HUES64 (cell line): ENCODE measurements at regions not wholly inside any gene's neighbourhood (a gene's known extent, or its start where the extent isn't known, plus 50 kb on each side); places are given as distances from the start of the nearest gene placed in this dataset.
"Not testable (repeated sequence)": the region's sequence is repeated elsewhere in the genome, so short reads cannot be mapped to it uniquely, and the experiment has no call there.

Experiments
- H3K27ac ChIP-seq: 2 replicates; pipeline ENCODE4 v1.7.0; 2013; ENCODE audit warnings: low read depth, low read length, inconsistent platforms
- H3K27me3 ChIP-seq: 2 replicates; pipeline ENCODE4 v1.6.1; 2013; ENCODE audit warnings: mild to moderate bottlenecking, low read length; ENCODE audit not compliant: insufficient read depth
- H3K36me3 ChIP-seq: 2 replicates; pipeline ENCODE4 v1.6.1; 2013; ENCODE audit warnings: mild to moderate bottlenecking, low read length; ENCODE audit not compliant: insufficient read depth
- H3K4me1 ChIP-seq: 2 replicates; pipeline ENCODE4 v1.6.1; 2013; ENCODE audit warnings: mild to moderate bottlenecking, low read length, moderate library complexity; ENCODE audit not compliant: insufficient read depth
- H3K4me3 ChIP-seq: 2 replicates; pipeline ENCODE4 v1.5.1; 2013; ENCODE audit warnings: mild to moderate bottlenecking, low read length, moderate library complexity
- H3K9ac ChIP-seq: 2 replicates; pipeline ENCODE4 v1.6.1; 2013; ENCODE audit warnings: mild to moderate bottlenecking, low read depth, low read length
- H3K9me3 ChIP-seq: 2 replicates; pipeline ENCODE4 v1.6.1; 2013; ENCODE audit warnings: low read depth, low read length; ENCODE audit not compliant: insufficient read depth
- WGBS: fragments of 150-250, 120-280 bp; methylation state at CpG from one replicate; pipeline ENCODE4 v1.1.7; 2013; ENCODE audit warnings: missing lambda C conversion rate; 5-methylcytosine and 5-hydroxymethylcytosine counted together

- not testable (repeated sequence) for H3K36me3 ChIP-seq, H3K4me3 ChIP-seq, H3K27me3 ChIP-seq, H3K4me1 ChIP-seq, H3K9ac ChIP-seq, H3K27ac ChIP-seq, H3K9me3 ChIP-seq
- 90% methylated on average over 18 of the region's 18 CpGs for WGBS
Observed at GRCh38 chr1:106412321-106412720, 644.2 kb upstream of the PRMT6 start.

GRCh38 chr1:106435269-106435668, 621.2 kb upstream of the PRMT6 start:
- Histone ChIP-seq H3K9ac (no peak overlapping the region), H3K36me3 (no peaks in the 10 kb centered on the region), H3K27ac (no peak overlapping the region), H3K9me3 (no peaks in the 10 kb centered on the region), H3K27me3 (no peaks in the 10 kb centered on the region), H3K4me1 (peaks cover 10% of the 10 kb centered on the region), H3K4me3 (no peak overlapping the region)
- 97% methylated on average over 1 of the region's 1 CpG for WGBS

DNA sequence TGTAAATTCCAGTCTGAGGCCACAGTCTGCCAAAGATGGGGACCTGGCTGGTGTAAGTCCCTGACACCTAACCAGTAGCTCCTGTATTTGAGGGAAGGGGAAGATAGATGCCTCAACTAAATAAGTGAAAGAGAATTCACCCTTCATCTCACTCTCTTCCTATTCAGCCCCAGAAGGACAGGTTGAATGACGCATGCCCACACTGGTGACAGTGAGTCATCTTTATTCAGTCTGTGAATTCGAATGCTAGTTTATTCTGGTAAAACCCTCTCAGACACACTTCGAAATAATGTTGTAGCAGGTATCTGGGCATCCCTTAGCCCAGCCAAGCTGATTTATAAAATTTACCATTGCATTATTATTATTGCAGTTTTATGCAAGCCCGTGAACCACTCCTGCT, 617.0 kb upstream of the PRMT6 start:
- H3K9ac ChIP-seq: no peak overlapping the region
- H3K36me3 ChIP-seq: no peaks in the 10 kb centered on the region
- WGBS: 96% methylated on average over 4 of the region's 4 CpGs

DNA sequence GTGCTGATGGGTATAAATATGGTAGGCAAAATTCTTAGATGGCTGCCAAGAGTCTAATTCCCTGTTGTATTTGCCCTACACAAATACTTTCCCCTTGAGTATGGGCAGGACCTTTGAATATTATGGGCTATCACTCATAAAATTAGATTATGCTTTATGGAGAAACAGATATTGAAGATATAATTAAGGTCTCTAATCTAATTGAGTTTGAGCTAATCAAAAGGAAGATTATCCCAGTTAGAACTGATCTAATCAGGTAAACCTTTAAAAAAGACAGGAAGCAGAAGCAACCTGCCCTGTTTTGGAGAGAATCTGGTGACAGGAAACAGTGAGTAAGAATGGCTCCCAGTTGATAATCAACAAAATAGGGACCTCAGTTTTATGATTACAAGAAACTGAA, 609.0 kb upstream of the PRMT6 start:
- Histone ChIP-seq H3K36me3 (no peaks in the 10 kb centered on the region), H3K9ac (no peak overlapping the region), H3K9me3 (no peaks in the 10 kb centered on the region), H3K4me3 (no peak overlapping the region), H3K27me3 (no peaks in the 10 kb centered on the region), H3K27ac (no peak overlapping the region), H3K4me1 (no peaks in the 10 kb centered on the region)

More for the DNA sequence above, 617.0 kb upstream of the PRMT6 start:
- no peak overlapping the region for H3K27ac ChIP-seq
- no peak overlapping the region for H3K4me3 ChIP-seq
- no peaks in the 10 kb centered on the region for H3K27me3 ChIP-seq
- H3K4me1 ChIP-seq: peaks cover 10% of the 10 kb centered on the region
- H3K9me3 ChIP-seq: no peaks in the 10 kb centered on the region

DNA sequence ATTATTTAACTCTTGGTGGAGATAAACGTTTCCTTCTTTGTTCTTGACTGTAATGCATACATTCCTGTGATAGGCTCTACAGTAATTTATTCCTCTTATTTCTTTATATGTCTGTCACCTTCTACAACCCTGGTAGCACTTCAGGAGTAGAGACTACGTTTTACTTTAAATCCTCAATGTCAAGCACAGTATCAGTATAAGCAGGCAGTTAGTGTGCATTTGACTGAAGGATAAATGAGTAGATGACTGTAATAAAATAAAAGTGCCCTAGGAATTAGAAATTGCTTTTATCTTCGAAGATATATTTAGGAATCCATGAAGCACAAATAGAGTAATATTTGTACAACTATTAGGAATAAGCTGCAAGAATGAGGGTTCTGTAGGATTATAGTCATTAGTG, 599.6 kb upstream of the PRMT6 start:
- H3K4me1 ChIP-seq: no peaks in the 10 kb centered on the region
- no peaks in the 10 kb centered on the region for H3K36me3 ChIP-seq
- WGBS: 79% methylated on average over 2 of the region's 3 CpGs
- H3K27me3 ChIP-seq: no peaks in the 10 kb centered on the region
- no peak overlapping the region for H3K4me3 ChIP-seq
- H3K9ac ChIP-seq: no peak overlapping the region
- no peaks in the 10 kb centered on the region for H3K9me3 ChIP-seq
- no peak overlapping the region for H3K27ac ChIP-seq

- Histone ChIP-seq H3K36me3 (no peaks in the 10 kb centered on the region), H3K27ac (no peak overlapping the region), H3K4me1 (no peaks in the 10 kb centered on the region), H3K9ac (no peak overlapping the region), H3K4me3 (no peak overlapping the region), H3K27me3 (no peaks in the 10 kb centered on the region), H3K9me3 (no peaks in the 10 kb centered on the region)
- WGBS: no CpG with 5 or more reads among the region's 1 CpG
Observed at GRCh38 chr1:106457368-106457767, 599.1 kb upstream of the PRMT6 start.

- 97% methylated on average over 4 of the region's 4 CpGs for WGBS
- H3K27ac ChIP-seq: no peak overlapping the region
- H3K9ac ChIP-seq: no peak overlapping the region
- no peaks in the 10 kb centered on the region for H3K9me3 ChIP-seq
- H3K27me3 ChIP-seq: no peaks in the 10 kb centered on the region
- no peaks in the 10 kb centered on the region for H3K4me1 ChIP-seq
- no peaks in the 10 kb centered on the region for H3K36me3 ChIP-seq
- H3K4me3 ChIP-seq: no peak overlapping the region
Observed at GRCh38 chr1:106458866-106459265, 597.6 kb upstream of the PRMT6 start.

GRCh38 chr1:106459418-106459817, 597.1 kb upstream of the PRMT6 start:
- no peaks in the 10 kb centered on the region for H3K36me3 ChIP-seq
- 86% methylated on average over 1 of the region's 2 CpGs for WGBS
- H3K4me1 ChIP-seq: no peaks in the 10 kb centered on the region
- no peak overlapping the region for H3K9ac ChIP-seq
- H3K27me3 ChIP-seq: no peaks in the 10 kb centered on the region
- no peak overlapping the region for H3K4me3 ChIP-seq
- no peaks in the 10 kb centered on the region for H3K9me3 ChIP-seq
- H3K27ac ChIP-seq: no peak overlapping the region

DNA sequence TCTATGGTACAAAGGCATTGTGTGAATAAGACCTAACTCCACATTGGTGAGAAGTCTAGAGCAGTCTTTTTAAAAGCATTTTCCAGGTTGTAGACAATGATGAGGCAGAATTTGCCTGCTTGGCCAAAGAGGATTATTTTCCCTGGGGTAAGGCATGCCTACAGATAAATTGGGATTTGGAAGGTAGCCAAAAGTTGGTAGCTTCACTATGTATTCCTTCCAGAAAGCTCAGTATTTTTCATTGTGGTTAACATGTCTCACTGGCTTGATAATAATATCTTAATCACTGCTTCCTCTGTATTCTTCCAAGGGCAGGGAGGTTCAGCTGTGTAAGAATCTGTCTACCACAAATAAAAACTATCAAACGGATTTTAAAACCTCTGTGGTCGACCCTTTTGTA, 590.8 kb upstream of the PRMT6 start:
- Histone ChIP-seq H3K27ac (no peak overlapping the region), H3K9me3 (peaks cover 13% of the 10 kb centered on the region; the same call in 1 of the 2 replicates), H3K27me3 (no peaks in the 10 kb centered on the region), H3K4me3 (no peak overlapping the region), H3K36me3 (no peaks in the 10 kb centered on the region), H3K9ac (no peak overlapping the region), H3K4me1 (no peaks in the 10 kb centered on the region)
- WGBS: 100% methylated on average over 1 of the region's 2 CpGs

- H3K27me3 ChIP-seq: no peaks in the 10 kb centered on the region
- H3K9ac ChIP-seq: no peak overlapping the region
- no peak overlapping the region for H3K4me3 ChIP-seq
- H3K4me1 ChIP-seq: no peaks in the 10 kb centered on the region; the same call in 1 of the 2 replicates
- 96% methylated on average over 3 of the region's 3 CpGs for WGBS
- H3K9me3 ChIP-seq: peaks cover 8% of the 10 kb centered on the region; the same call in 1 of the 2 replicates
- H3K27ac ChIP-seq: no peak overlapping the region
- H3K36me3 ChIP-seq: no peaks in the 10 kb centered on the region
Observed at GRCh38 chr1:106480629-106481028, 575.8 kb upstream of the PRMT6 start.

GRCh38 chr1:106492880-106493279, 563.6 kb upstream of the PRMT6 start:
- Histone ChIP-seq H3K27ac (no peak overlapping the region), H3K36me3 (no peaks in the 10 kb centered on the region), H3K27me3 (no peaks in the 10 kb centered on the region), H3K9ac (no peak overlapping the region), H3K4me3 (no peak overlapping the region), H3K4me1 (no peaks in the 10 kb centered on the region), H3K9me3 (no peaks in the 10 kb centered on the region)
- WGBS: 91% methylated on average over 4 of the region's 4 CpGs

DNA sequence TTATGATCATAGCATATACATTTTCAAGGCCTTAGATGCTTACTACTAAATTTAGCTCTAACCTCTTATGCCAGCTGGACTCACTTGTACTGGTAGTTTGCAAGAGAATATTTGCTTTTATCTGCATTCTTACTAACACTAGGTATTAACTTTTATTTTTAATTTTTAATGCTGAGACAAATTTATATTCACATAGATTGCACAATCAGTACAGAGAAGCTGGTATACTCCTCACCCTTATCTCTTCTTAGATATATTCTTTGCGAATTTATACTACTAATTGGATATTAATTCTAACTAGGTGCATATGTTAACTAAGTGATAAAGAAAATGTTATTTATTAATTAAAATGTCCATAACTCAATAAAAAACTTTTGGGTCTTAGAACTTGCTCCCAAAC, 561.8 kb upstream of the PRMT6 start:
- Histone ChIP-seq H3K9me3 (no peaks in the 10 kb centered on the region), H3K4me3 (no peak overlapping the region), H3K27me3 (no peaks in the 10 kb centered on the region), H3K36me3 (no peaks in the 10 kb centered on the region), H3K27ac (no peak overlapping the region), H3K9ac (no peak overlapping the region), H3K4me1 (no peaks in the 10 kb centered on the region)
- no CpG with 5 or more reads among the region's 1 CpG for WGBS
